ENCODE measurements at regions not wholly inside any gene's neighbourhood (a gene's known extent, or its start where the extent isn't known, plus 50 kb on each side); places are given as distances from the start of the nearest gene placed in this dataset.

- TF ChIP-seq ZNF8 (CRISPR knock-in tag; IDR thresholded peaks at IDR 0.05) (no peak), TCF4 (CRISPR knock-in tag; IDR thresholded peaks at IDR 0.05; ENCODE audit: borderline replicate concordance) (no peak), PATZ1 (CRISPR knock-in tag; IDR thresholded peaks at IDR 0.05; ENCODE audit: borderline replicate concordance) (no peak), BACH2 (CRISPR knock-in tag; IDR thresholded peaks at IDR 0.05; ENCODE audit: borderline replicate concordance) (no peak), POU6F1 (CRISPR knock-in tag; IDR thresholded peaks at IDR 0.05; ENCODE audit: borderline replicate concordance, low read depth) (no peak), RARB (CRISPR knock-in tag; IDR thresholded peaks at IDR 0.05) (no peak), SNAI2 (CRISPR knock-in tag; IDR thresholded peaks at IDR 0.05) (no peak), ZC3H10 (CRISPR knock-in tag; IDR thresholded peaks at IDR 0.05) (no peak), GLIS3 (CRISPR knock-in tag; IDR thresholded peaks at IDR 0.05) (no peak), OSR1 (CRISPR knock-in tag; IDR thresholded peaks at IDR 0.05) (no peak), PPARA (CRISPR knock-in tag; IDR thresholded peaks at IDR 0.05; ENCODE audit: borderline replicate concordance) (no peak)
Measured at GRCh38 chr16:5571446-5571845, 473.9 kb upstream of the EEF2KMT start.

Data from SK-N-SH treated with all-trans-retinoic acid at 6 μM for 48 hours (cell line).